GM12878 (cell line): ENCODE measurements at regions not wholly inside any gene's neighbourhood (a gene's known extent, or its start where the extent isn't known, plus 50 kb on each side); places are given as distances from the start of the nearest gene placed in this dataset.

Experiments
- ATAC-seq: fragments of 200-7000 bp; cut with Tn5 transposase; 3 replicates; pipeline ENCODE4 v1.9.1; 2020; ENCODE audit warnings: mild to moderate bottlenecking, moderate library complexity
- BruUV-seq: library from RNA; stranded (reverse); fragments of 400-500 nt; replicated peaks from 2 replicates; lab custom pipeline; 2021; lab: Mats Ljungman, UMichigan
- CTCF ChIA-PET: fragments of 300-600 bp; sonication (Branson Sonifier 250); formaldehyde crosslinking; extraction: SDS; loops from one replicate; lab custom pipeline; 2021; ENCODE audit warnings: inconsistent platforms; lab: Yijun Ruan, JAX
- POLR2A ChIA-PET: fragments of 350-600 bp; formaldehyde crosslinking; extraction: SDS; loops from one replicate; lab custom pipeline; 2021; ENCODE audit warnings: inconsistent platforms; lab: Charles Lee
- RAD21 ChIA-PET: fragments of 300-600 bp; sonication (Branson Sonifier 250); formaldehyde crosslinking; loops from one replicate; lab custom pipeline; 2023; ENCODE audit warnings: antibody characterized with exemption; ENCODE audit not compliant: unreplicated experiment; lab: Charles Lee
- SMC1A ChIA-PET: fragments of 300-600 bp; sonication (Branson Sonifier 250); formaldehyde crosslinking; loops from one replicate; lab custom pipeline; 2023; ENCODE audit not compliant: unreplicated experiment, uncharacterized antibody; lab: Charles Lee
- DNase-seq: peaks from one replicate; pipeline ENCODE4 v3.0.0-alpha.2; 2011; ENCODE audit warnings: low read depth, low spot score
- FAIRE-seq: peaks from 3 replicates; lab custom pipeline; 2011; peaks lifted over from hg19 to GRCh38; lab: Jason Lieb, UNC
- H2AFZ ChIP-seq: 2 replicates; pipeline ENCODE4 v1.6.0; 2011; ENCODE audit warnings: low read depth, low read length, control low read depth; ENCODE audit not compliant: control insufficient read depth
- H3K27ac ChIP-seq: 2 replicates; pipeline ENCODE4 v1.5.1; 2011; ENCODE audit warnings: control low read depth; ENCODE audit not compliant: control insufficient read depth, insufficient read depth
- H3K27me3 ChIP-seq, 2 experiments: replicated peaks in 1 of 2; 2 replicates each; pipeline versions ENCODE4 v1.6.0 to v1.6.1; 2011; ENCODE audit warnings: low read length in 1 of 2; ENCODE audit not compliant: control insufficient read depth in 2 of 2, insufficient read depth in 2 of 2
- H3K36me3 ChIP-seq, 2 experiments: 2 replicates each; pipeline ENCODE4 v1.5.1; 2011; ENCODE audit warnings: low read length in 1 of 2; ENCODE audit not compliant: control insufficient read depth in 2 of 2, insufficient read depth in 2 of 2
- H3K4me1 ChIP-seq: 2 replicates; pipeline ENCODE4 v1.6.1; 2011; ENCODE audit warnings: mild to moderate bottlenecking, low read length, moderate library complexity, mixed read lengths; ENCODE audit not compliant: control insufficient read depth, insufficient read depth
- H3K4me2 ChIP-seq: 2 replicates; pipeline ENCODE4 v1.6.0; 2011; ENCODE audit warnings: control low read depth; ENCODE audit not compliant: control insufficient read depth, insufficient read depth
- H3K4me3 ChIP-seq: fragments of 200-600 bp; sonication (generic); 2 replicates; pipeline ENCODE4 v1.5.1; 2016
- H3K79me2 ChIP-seq: 2 replicates; pipeline ENCODE4 v1.6.0; 2011; ENCODE audit warnings: low read length; ENCODE audit not compliant: control insufficient read depth, insufficient read depth
- H3K9ac ChIP-seq: 2 replicates; pipeline ENCODE4 v1.8.0; 2011; ENCODE audit warnings: low read length, control low read depth, mixed read lengths; ENCODE audit not compliant: control insufficient read depth, insufficient read depth
- H3K9me3 ChIP-seq: replicated peaks from 3 replicates; pipeline ENCODE4 v1.5.1; 2011; ENCODE audit warnings: mild to moderate bottlenecking, low read length; ENCODE audit not compliant: control insufficient read depth, insufficient read depth
- H4K20me1 ChIP-seq: 2 replicates; pipeline ENCODE4 v1.6.0; 2011; ENCODE audit not compliant: control insufficient read depth, insufficient read depth
- BHLHE40 ChIP-seq, 2 experiments: fragments of 450-650 bp in 1 of 2; IDR thresholded peaks; 2 replicates each; pipeline ENCODE4 v1.6.1; 2011 to 2017; ENCODE audit warnings: low read depth in 2 of 2, borderline replicate concordance in 1 of 2, improper control_type of control experiment in 1 of 2, low read length in 1 of 2, mild to moderate bottlenecking in 1 of 2
- CHD1 ChIP-seq: IDR thresholded peaks from 2 replicates; pipeline ENCODE4 v1.6.1; 2012; ENCODE audit warnings: low read depth, low read length, improper control_type of control experiment
- CTCF ChIP-seq, 3 experiments: IDR thresholded peaks in 2 of 3; conservative IDR thresholded peaks in 1 of 3; 2 replicates each; pipeline ENCODE4 v1.5.1; 2011; ENCODE audit warnings: low read depth in 3 of 3, low read length in 3 of 3, mild to moderate bottlenecking in 3 of 3, control low read depth in 2 of 3, moderate library complexity in 2 of 3, inconsistent platforms in 1 of 3, mixed read lengths in 1 of 3; ENCODE audit not compliant: control insufficient read depth in 2 of 3, insufficient read depth in 1 of 3; ENCODE audit errors: extremely low read depth in 1 of 3
- LARP7 ChIP-seq: fragments of 450-650 bp; IDR thresholded peaks from 2 replicates; pipeline ENCODE4 v1.6.1; 2017; ENCODE audit warnings: mild to moderate bottlenecking
- POLR2A ChIP-seq: IDR thresholded peaks from 2 replicates; pipeline ENCODE4 v1.6.1; 2011; ENCODE audit warnings: low read depth, mild to moderate bottlenecking, low read length
- RAD21 ChIP-seq: IDR thresholded peaks from 2 replicates; pipeline ENCODE4 v1.6.1; 2011; ENCODE audit warnings: mild to moderate bottlenecking, low read depth, low read length, moderate library complexity; ENCODE audit not compliant: insufficient read depth
- RAD51 ChIP-seq: fragments of 450-650 bp; IDR thresholded peaks from 2 replicates; pipeline ENCODE4 v1.6.1; 2016; ENCODE audit warnings: moderate library complexity, mild to moderate bottlenecking, inconsistent platforms
- RBBP5 ChIP-seq: fragments of 200-600 bp; sonication (generic); conservative IDR thresholded peaks from 2 replicates; pipeline ENCODE4 v1.6.1; 2016
- SMC3 ChIP-seq: IDR thresholded peaks from 2 replicates; pipeline ENCODE4 v1.6.1; 2011; ENCODE audit warnings: low read length, improper control_type of control experiment, borderline replicate concordance
- TARDBP ChIP-seq: IDR thresholded peaks from 2 replicates; pipeline ENCODE4 v1.6.1; 2016; ENCODE audit warnings: borderline replicate concordance
- TCF12 ChIP-seq: IDR thresholded peaks from 2 replicates; pipeline ENCODE4 v1.6.1; 2011; ENCODE audit warnings: low read depth, mild to moderate bottlenecking, low read length
- YY1 ChIP-seq: IDR thresholded peaks from 2 replicates; pipeline ENCODE4 v1.6.1; 2011; ENCODE audit warnings: low read depth, mild to moderate bottlenecking, low read length
- WGBS: methylation state at CpG from one replicate; pipeline ENCODE4 v1.1.6; 2016; ENCODE audit warnings: low lambda C conversion rate; ENCODE audit not compliant: insufficient replicate concordance, insufficient coverage; ENCODE audit errors: missing lambda C conversion rate; 5-methylcytosine and 5-hydroxymethylcytosine counted together
- in situ Hi-C: fragments of 300-500 bp; cut with MboI; formaldehyde crosslinking; loops from 9 replicates; pipeline ENCODE4 v1.14.3; 2018; ENCODE audit warnings: mixed read lengths
- intact Hi-C: fragments of 100-400 bp; cut with micrococcal nuclease; formaldehyde crosslinking; loops from one replicate; pipeline ENCODE4 v1.14.2; 2022; ENCODE audit not compliant: unreplicated experiment

GRCh38 chr7:131654668-131655326 is 98.4 kb upstream of the PODXL start:
- Histone ChIP-seq H2AFZ (no peak overlapping the region), H3K79me2 (no peaks in the 10 kb centered on the region), H3K4me2 (no peak overlapping the region), H3K36me3 (no peaks in the 10 kb centered on the region), H3K4me1 (no peaks in the 10 kb centered on the region), H4K20me1 (no peaks in the 10 kb centered on the region), H3K9ac (no peak overlapping the region), H3K27ac (no peak overlapping the region), H3K9me3 (no peaks in the 10 kb centered on the region), H3K4me3 (no peak overlapping the region), H3K27me3 (no peaks in the 10 kb centered on the region)
- FAIRE-seq (peak; percentile 83), DNase-seq (peak; percentile 4), ATAC-seq (peak; percentile 100)
- POLR2A ChIA-PET: interaction anchor here (0.5 kb wide), 1 partner anchor 96 kb away, joined by 3 read pairs; no protein-coding TSS in a partner anchor
- CTCF ChIA-PET: interaction anchor here (0.6 to 3.8 kb wide), 12 partner anchors 9 to 1781 kb away, joined by 3 to 22 read pairs (median 3); no protein-coding TSS in a partner anchor
- SMC1A ChIA-PET: interaction anchor here (0.7 to 1.9 kb wide), 5 partner anchors 82 to 154 kb away, joined by 3 to 6 read pairs (median 3); no protein-coding TSS in a partner anchor
- intact Hi-C loops (loop anchor here (1.0 to 10.0 kb wide), 2 partner anchors 110 to 146 kb away; no protein-coding TSS in a partner anchor), in situ Hi-C loops (loop anchor here (5.0 kb wide), 1 partner anchor 142 kb away; no protein-coding TSS in a partner anchor)
- BruUV-seq: no TSS peak
- WGBS: 19% methylated on average over 19 of the region's 19 CpGs
- RAD21 ChIA-PET: interaction anchor here (1.0 to 1.2 kb wide), 2 partner anchors 109 to 146 kb away, joined by 4 to 8 read pairs; no protein-coding TSS in a partner anchor
- TF ChIP-seq CHD1: no peak
- no peak for TF ChIP-seq RBBP5
- TF ChIP-seq BHLHE40 (IDR thresholded peaks at IDR 0.05; ENCODE audit: borderline replicate concordance in 1 of 2, low read depth in 2 of 2, low read length in 1 of 2): 0 out of 4 replicates have a peak, but pooled peaks of 1 of the 2 experiments have one; percentile 10
- TF ChIP-seq TCF12: peak; percentile 44; the same call in 1 of the 2 replicates
- TF ChIP-seq RAD21: peak; percentile 92
- peak; percentile 84 to 96 (median 96) for TF ChIP-seq CTCF (IDR thresholded peaks at IDR 0.05 in 2 of 3, conservative IDR thresholded peaks at IDR 0.05 in 1 of 3; ENCODE audit: control insufficient read depth in 2 of 3, extremely low read depth in 1 of 3, insufficient read depth in 1 of 3, low read depth in 3 of 3, low read length in 3 of 3)
- peak; percentile 77 for TF ChIP-seq SMC3
- TF ChIP-seq POLR2A: no peak
- TF ChIP-seq YY1: peak; percentile 66; the same call in 1 of the 2 replicates
- peak; percentile 52; the same call in 1 of the 2 replicates for TF ChIP-seq LARP7
- TF ChIP-seq RAD51: no peak
- no peak for TF ChIP-seq TARDBP
